CD4-positive, alpha-beta T cell treated with Interleukin-2 at 100 ng/mL for 4 hours (primary cell): ENCODE measurements at regions not wholly inside any gene's neighbourhood (a gene's known extent, or its start where the extent isn't known, plus 50 kb on each side); places are given as distances from the start of the nearest gene placed in this dataset.
"Not testable (repeated sequence)": the region's sequence is repeated elsewhere in the genome, so short reads cannot be mapped to it uniquely, and the experiment has no call there.

Source experiments
- DNase-seq: peaks from one replicate; pipeline ENCODE4 v3.0.0-alpha.2; 2020; ENCODE audit warnings: low spot score

- DNase-seq = no peak
Observed at GRCh38 chr10:111595173-111595572, 518.3 kb downstream of the ADRA2A start.

GRCh38 chr10:111598433-111599059, 521.7 kb downstream of the ADRA2A start:
- peak; percentile 49 for DNase-seq

GRCh38 chr10:111599943-111600342, 523.1 kb downstream of the ADRA2A start:
- no peak for DNase-seq

GRCh38 chr10:111600772-111601171, 523.9 kb downstream of the ADRA2A start:
- DNase-seq = no peak

GRCh38 chr10:111612273-111612672, 535.4 kb downstream of the ADRA2A start:
- DNase-seq = no peak

GRCh38 chr10:111634191-111634590, 549.4 kb downstream of the GPAM start:
- DNase-seq = no peak

- DNase-seq = no peak
Observed at GRCh38 chr10:111646021-111646420, 537.5 kb downstream of the GPAM start.

- no peak for DNase-seq
Observed at GRCh38 chr10:111648046-111648445, 535.5 kb downstream of the GPAM start.

- not testable (repeated sequence) for DNase-seq
Observed at GRCh38 chr10:111649080-111649479, 534.5 kb downstream of the GPAM start.

- no peak for DNase-seq
Observed at GRCh38 chr10:111650088-111650487, 533.5 kb downstream of the GPAM start.

- DNase-seq = no peak
Observed at GRCh38 chr10:111656066-111656465, 527.5 kb downstream of the GPAM start.

GRCh38 chr10:111677759-111678158, 505.8 kb downstream of the GPAM start:
- no peak for DNase-seq

- no peak for DNase-seq
Observed at GRCh38 chr10:111686796-111687195, 496.8 kb downstream of the GPAM start.

- no peak for DNase-seq
Observed at GRCh38 chr10:111698711-111699110, 484.9 kb downstream of the GPAM start.

- no peak for DNase-seq
Observed at GRCh38 chr10:111703986-111704385, 479.6 kb downstream of the GPAM start.

- DNase-seq = no peak
Observed at GRCh38 chr10:111705021-111705420, 478.5 kb downstream of the GPAM start.

GRCh38 chr10:111706331-111706730, 477.2 kb downstream of the GPAM start:
- no peak for DNase-seq

GRCh38 chr10:111707076-111707475, 476.5 kb downstream of the GPAM start:
- DNase-seq = no peak

- no peak for DNase-seq
Observed at GRCh38 chr10:111709603-111710002, 474.0 kb downstream of the GPAM start.

GRCh38 chr10:111716032-111716431, 467.5 kb downstream of the GPAM start:
- no peak for DNase-seq

- no peak for DNase-seq
Observed at GRCh38 chr10:111724121-111724520, 459.4 kb downstream of the GPAM start.

GRCh38 chr10:111725050-111725449, 458.5 kb downstream of the GPAM start:
- no peak for DNase-seq

GRCh38 chr10:111732166-111732785, 451.3 kb downstream of the GPAM start:
- no peak for DNase-seq
